CD4-positive, alpha-beta T cell treated with Interleukin-17A for 1 hour (primary cell): ENCODE measurements at regions not wholly inside any gene's neighbourhood (a gene's known extent, or its start where the extent isn't known, plus 50 kb on each side); places are given as distances from the start of the nearest gene placed in this dataset.

Source experiments
- DNase-seq: peaks from one replicate; pipeline ENCODE4 v3.0.0-alpha.2; 2020

- no peak for DNase-seq
Observed at GRCh38 chr6:40056865-40057264, 122.6 kb upstream of the MOCS1 start.

- DNase-seq, result no peak
Observed at GRCh38 chr6:40054602-40055001, 120.3 kb upstream of the MOCS1 start.

- DNase-seq, result no peak
Observed at GRCh38 chr6:40054186-40054585, 119.9 kb upstream of the MOCS1 start.

GRCh38 chr6:40049128-40049527 lies 114.9 kb upstream of the MOCS1 start:
- no peak for DNase-seq

GRCh38 chr6:40044196-40044595 lies 109.9 kb upstream of the MOCS1 start:
- DNase-seq, result no peak

- no peak for DNase-seq
Observed at GRCh38 chr6:40042232-40042631, 108.0 kb upstream of the MOCS1 start.

GRCh38 chr6:40039042-40039441 lies 104.8 kb upstream of the MOCS1 start:
- DNase-seq, result no peak

- no peak for DNase-seq
Observed at GRCh38 chr6:40038626-40039025, 104.4 kb upstream of the MOCS1 start.

GRCh38 chr6:40037271-40037670 lies 103.0 kb upstream of the MOCS1 start:
- no peak for DNase-seq

GRCh38 chr6:40036186-40036585 lies 101.9 kb upstream of the MOCS1 start:
- DNase-seq, result no peak

GRCh38 chr6:40028449-40028848 lies 94.2 kb upstream of the MOCS1 start:
- no peak for DNase-seq

- no peak for DNase-seq
Observed at GRCh38 chr6:40022867-40023266, 88.6 kb upstream of the MOCS1 start.

- DNase-seq, result no peak
Observed at GRCh38 chr6:40020166-40020565, 85.9 kb upstream of the MOCS1 start.

GRCh38 chr6:40015530-40015929 lies 81.3 kb upstream of the MOCS1 start:
- DNase-seq, result no peak

GRCh38 chr6:40011844-40012243 lies 77.6 kb upstream of the MOCS1 start:
- DNase-seq, result no peak

- DNase-seq, result no peak
Observed at GRCh38 chr6:40000964-40001515, 66.8 kb upstream of the MOCS1 start.

- no peak for DNase-seq
Observed at GRCh38 chr6:39999006-39999867, 65.0 kb upstream of the MOCS1 start.

GRCh38 chr6:39998126-39998525 lies 63.9 kb upstream of the MOCS1 start:
- no peak for DNase-seq

GRCh38 chr6:39997101-39997635 lies 62.9 kb upstream of the MOCS1 start:
- no peak for DNase-seq

GRCh38 chr6:39995633-39996032 lies 61.4 kb upstream of the MOCS1 start:
- DNase-seq, result no peak

GRCh38 chr6:39992861-39993622 lies 58.8 kb upstream of the MOCS1 start:
- DNase-seq, result no peak
